SU-DHL-6 (cell line): ENCODE measurements at regions not wholly inside any gene's neighbourhood (a gene's known extent, or its start where the extent isn't known, plus 50 kb on each side); places are given as distances from the start of the nearest gene placed in this dataset.

Experiments
- EZH2phosphoT487 ChIP-seq: fragments of 200-600 bp; sonication (generic), shearing (Covaris generic); conservative IDR thresholded peaks from 2 replicates; pipeline ENCODE4 v1.6.1; 2018; ENCODE audit warnings: mild to moderate bottlenecking, antibody characterized with exemption, low read length, moderate library complexity, mixed read lengths
- TF ChIP-seq, protein P1 (sequence below): fragments of 200-600 bp; sonication (generic); IDR thresholded peaks from one replicate; pipeline ENCODE4 v1.5.1; 2017; ENCODE audit warnings: antibody characterized with exemption, mild to moderate bottlenecking, low read length, moderate library complexity; ENCODE audit not compliant: insufficient read depth, poor library complexity, severe bottlenecking

DNA sequence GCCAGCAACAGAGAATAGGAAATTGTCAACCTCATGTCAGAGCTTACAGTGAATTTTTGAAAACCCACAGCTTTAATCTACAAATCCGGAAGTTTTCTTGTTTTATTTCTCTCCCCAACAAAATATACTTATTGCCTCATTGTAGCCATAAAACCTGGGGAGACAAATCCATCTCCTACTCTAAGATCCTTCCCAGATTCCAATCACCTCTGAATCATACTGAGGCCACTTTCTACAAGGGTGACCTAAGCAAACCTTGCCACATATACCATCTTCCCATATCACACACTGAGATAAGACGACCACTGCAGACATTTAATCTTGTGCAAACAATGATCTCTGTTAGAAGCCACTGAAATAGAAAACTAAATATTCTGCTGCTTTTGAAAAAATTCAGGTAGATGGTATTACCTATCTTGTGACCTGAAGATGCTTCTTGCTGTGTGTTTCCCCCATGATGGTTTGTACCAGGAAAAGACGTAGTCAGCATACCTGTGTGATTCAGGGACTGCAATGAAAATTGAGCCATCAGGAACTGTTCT, 171.5 kb upstream of the DUSP10 start:
- TF ChIP-seq, protein P1, sequence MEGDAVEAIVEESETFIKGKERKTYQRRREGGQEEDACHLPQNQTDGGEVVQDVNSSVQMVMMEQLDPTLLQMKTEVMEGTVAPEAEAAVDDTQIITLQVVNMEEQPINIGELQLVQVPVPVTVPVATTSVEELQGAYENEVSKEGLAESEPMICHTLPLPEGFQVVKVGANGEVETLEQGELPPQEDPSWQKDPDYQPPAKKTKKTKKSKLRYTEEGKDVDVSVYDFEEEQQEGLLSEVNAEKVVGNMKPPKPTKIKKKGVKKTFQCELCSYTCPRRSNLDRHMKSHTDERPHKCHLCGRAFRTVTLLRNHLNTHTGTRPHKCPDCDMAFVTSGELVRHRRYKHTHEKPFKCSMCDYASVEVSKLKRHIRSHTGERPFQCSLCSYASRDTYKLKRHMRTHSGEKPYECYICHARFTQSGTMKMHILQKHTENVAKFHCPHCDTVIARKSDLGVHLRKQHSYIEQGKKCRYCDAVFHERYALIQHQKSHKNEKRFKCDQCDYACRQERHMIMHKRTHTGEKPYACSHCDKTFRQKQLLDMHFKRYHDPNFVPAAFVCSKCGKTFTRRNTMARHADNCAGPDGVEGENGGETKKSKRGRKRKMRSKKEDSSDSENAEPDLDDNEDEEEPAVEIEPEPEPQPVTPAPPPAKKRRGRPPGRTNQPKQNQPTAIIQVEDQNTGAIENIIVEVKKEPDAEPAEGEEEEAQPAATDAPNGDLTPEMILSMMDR, result no peak
- no peak for TF ChIP-seq EZH2phosphoT487
